OCI-LY3 (cell line): ENCODE measurements at regions not wholly inside any gene's neighbourhood (a gene's known extent, or its start where the extent isn't known, plus 50 kb on each side); places are given as distances from the start of the nearest gene placed in this dataset.

ENCODE experiments used
- EZH2phosphoT487 ChIP-seq: fragments of 200-600 bp; shearing (Covaris generic); IDR thresholded peaks from 2 replicates; pipeline ENCODE4 v1.6.1; 2018; ENCODE audit warnings: antibody characterized with exemption, mixed run types, low read depth
- TF ChIP-seq, protein P1 (sequence below): fragments of 200-600, 300-600 bp; sonication (generic); IDR thresholded peaks from 2 replicates; pipeline ENCODE4 v1.5.1; 2014; ENCODE audit warnings: antibody characterized with exemption, low read length, low read depth

GRCh38 chr11:36783808-36784207 is 185.8 kb upstream of the RAG2 start:
- TF ChIP-seq, protein P1, sequence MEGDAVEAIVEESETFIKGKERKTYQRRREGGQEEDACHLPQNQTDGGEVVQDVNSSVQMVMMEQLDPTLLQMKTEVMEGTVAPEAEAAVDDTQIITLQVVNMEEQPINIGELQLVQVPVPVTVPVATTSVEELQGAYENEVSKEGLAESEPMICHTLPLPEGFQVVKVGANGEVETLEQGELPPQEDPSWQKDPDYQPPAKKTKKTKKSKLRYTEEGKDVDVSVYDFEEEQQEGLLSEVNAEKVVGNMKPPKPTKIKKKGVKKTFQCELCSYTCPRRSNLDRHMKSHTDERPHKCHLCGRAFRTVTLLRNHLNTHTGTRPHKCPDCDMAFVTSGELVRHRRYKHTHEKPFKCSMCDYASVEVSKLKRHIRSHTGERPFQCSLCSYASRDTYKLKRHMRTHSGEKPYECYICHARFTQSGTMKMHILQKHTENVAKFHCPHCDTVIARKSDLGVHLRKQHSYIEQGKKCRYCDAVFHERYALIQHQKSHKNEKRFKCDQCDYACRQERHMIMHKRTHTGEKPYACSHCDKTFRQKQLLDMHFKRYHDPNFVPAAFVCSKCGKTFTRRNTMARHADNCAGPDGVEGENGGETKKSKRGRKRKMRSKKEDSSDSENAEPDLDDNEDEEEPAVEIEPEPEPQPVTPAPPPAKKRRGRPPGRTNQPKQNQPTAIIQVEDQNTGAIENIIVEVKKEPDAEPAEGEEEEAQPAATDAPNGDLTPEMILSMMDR, result no peak
- TF ChIP-seq EZH2phosphoT487, result no peak
